ENCODE measurements at regions not wholly inside any gene's neighbourhood (a gene's known extent, or its start where the extent isn't known, plus 50 kb on each side); places are given as distances from the start of the nearest gene placed in this dataset.
A peak's percentile ranks its signal among the peaks of the same experiment; 100 is the strongest.

DNA sequence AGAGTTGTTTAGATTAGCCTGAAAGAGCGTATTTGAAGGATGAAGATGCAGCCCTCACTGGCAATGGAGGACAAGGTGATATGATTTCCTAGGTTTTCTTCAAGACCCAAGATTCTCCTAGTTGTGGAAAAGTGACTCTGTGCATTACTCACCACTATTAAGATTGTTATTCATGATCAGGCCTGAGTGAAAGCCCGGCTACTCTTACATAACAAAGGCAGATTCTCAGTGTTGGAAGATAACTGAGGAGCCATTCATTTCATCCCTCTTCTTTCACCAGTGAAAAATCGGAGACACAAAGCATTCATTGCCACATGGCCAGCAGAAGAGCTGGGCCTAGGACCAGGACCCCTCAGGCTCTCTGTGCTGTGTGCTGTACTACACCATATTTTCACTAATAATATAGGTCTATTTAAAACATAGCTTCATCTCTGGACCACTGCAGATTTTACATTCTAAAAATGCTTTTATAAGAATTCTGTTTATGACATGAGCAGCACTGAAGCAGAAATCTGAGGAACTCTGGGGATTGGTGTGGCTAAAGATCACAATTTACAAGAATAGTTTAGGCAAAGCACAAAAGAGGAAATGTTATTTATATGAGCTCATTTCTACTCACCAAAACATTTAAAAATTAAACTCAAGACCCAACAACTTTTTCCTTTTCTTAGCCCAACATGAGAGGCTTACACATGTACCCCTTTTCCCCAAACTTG is 181.9 kb upstream of the CCN2 start:
- TF ChIP-seq EZH2 (IDR thresholded peaks at IDR 0.05) (no peak), EZH2phosphoT487 (IDR thresholded peaks at IDR 0.05) (no peak)
- TF ChIP-seq, protein P1, sequence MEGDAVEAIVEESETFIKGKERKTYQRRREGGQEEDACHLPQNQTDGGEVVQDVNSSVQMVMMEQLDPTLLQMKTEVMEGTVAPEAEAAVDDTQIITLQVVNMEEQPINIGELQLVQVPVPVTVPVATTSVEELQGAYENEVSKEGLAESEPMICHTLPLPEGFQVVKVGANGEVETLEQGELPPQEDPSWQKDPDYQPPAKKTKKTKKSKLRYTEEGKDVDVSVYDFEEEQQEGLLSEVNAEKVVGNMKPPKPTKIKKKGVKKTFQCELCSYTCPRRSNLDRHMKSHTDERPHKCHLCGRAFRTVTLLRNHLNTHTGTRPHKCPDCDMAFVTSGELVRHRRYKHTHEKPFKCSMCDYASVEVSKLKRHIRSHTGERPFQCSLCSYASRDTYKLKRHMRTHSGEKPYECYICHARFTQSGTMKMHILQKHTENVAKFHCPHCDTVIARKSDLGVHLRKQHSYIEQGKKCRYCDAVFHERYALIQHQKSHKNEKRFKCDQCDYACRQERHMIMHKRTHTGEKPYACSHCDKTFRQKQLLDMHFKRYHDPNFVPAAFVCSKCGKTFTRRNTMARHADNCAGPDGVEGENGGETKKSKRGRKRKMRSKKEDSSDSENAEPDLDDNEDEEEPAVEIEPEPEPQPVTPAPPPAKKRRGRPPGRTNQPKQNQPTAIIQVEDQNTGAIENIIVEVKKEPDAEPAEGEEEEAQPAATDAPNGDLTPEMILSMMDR (IDR thresholded peaks at IDR 0.05), result no peak
- Histone ChIP-seq H3K79me2 (ENCODE audit: low read depth) (no peaks in the 10 kb centered on the region), H3K9ac (no peak overlapping the region), H3K4me3 (no peak overlapping the region), H4K20me1 (ENCODE audit: low read depth) (no peaks in the 10 kb centered on the region), H3F3A (ENCODE audit: low read depth) (no peaks in the 10 kb centered on the region), H2AFZ (replicated peaks) (no peak overlapping the region), H3K27me3 (no peaks in the 10 kb centered on the region), H3K4me2 (no peak overlapping the region), H3K36me3 (no peaks in the 10 kb centered on the region), H3K4me1 (peaks cover 11% of the 10 kb centered on the region), H3K9me3 (ENCODE audit: low read depth) (no peaks in the 10 kb centered on the region), H3K27ac (no peak overlapping the region)
- Mint-ChIP-seq H3K27ac (peak overlapping the region; percentile 65), H3K27me3 (ENCODE audit: insufficient read depth, low read depth) (peaks cover 7% of the 10 kb centered on the region), H3K36me3 (no peaks in the 10 kb centered on the region), H3K4me1 (peaks cover 38% of the 10 kb centered on the region), H3K4me3 (no peak overlapping the region), H3K9me3 (no peaks in the 10 kb centered on the region)
- DNase-seq (ENCODE audit: low spot score), result no peak

DNA sequence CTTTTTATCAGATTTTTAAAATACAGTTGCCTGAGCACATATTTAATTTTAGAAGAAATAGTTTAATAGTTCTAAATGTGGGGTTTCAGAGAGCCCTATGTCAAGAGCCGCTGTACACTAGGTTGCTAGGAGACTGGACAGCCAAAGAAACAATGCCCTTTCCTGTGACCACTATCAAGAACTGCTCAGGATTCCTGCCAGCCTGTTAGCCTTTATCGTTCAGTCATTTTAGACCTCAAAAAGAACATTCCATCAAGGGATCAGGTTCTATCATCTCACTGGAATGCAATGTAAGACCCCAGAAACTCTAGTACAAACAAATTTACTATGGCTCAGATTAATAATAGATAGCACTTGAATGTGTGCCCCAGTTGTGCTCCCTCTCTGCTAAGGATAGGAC is 181.2 kb upstream of the CCN2 start:
- TF ChIP-seq, protein P1 (IDR thresholded peaks at IDR 0.05), result no peak
- TF ChIP-seq EZH2phosphoT487 (IDR thresholded peaks at IDR 0.05) (no peak), EZH2 (IDR thresholded peaks at IDR 0.05) (no peak)
- H3K79me2 ChIP-seq (ENCODE audit: low read depth), result no peaks in the 10 kb centered on the region
- H3F3A ChIP-seq (ENCODE audit: low read depth), result no peaks in the 10 kb centered on the region
- no peaks in the 10 kb centered on the region for H3K9me3 Mint-ChIP-seq
- H3K4me3 Mint-ChIP-seq, result no peak overlapping the region
- no peaks in the 10 kb centered on the region for H3K27me3 ChIP-seq
- peaks cover 38% of the 10 kb centered on the region for H3K4me1 Mint-ChIP-seq
- H3K27me3 Mint-ChIP-seq (ENCODE audit: insufficient read depth, low read depth), result peaks cover 7% of the 10 kb centered on the region
- H3K9ac ChIP-seq, result no peak overlapping the region
- no peak overlapping the region for H3K4me2 ChIP-seq
- peak; percentile 11 for DNase-seq (ENCODE audit: low spot score)
- no peaks in the 10 kb centered on the region for H3K9me3 ChIP-seq (ENCODE audit: low read depth)
- peak overlapping the region; percentile 65 for H3K27ac Mint-ChIP-seq
- no peak overlapping the region for H3K4me3 ChIP-seq
- H2AFZ ChIP-seq (replicated peaks), result no peak overlapping the region
- H3K27ac ChIP-seq, result no peak overlapping the region
- H3K36me3 ChIP-seq, result no peaks in the 10 kb centered on the region
- H3K36me3 Mint-ChIP-seq, result no peaks in the 10 kb centered on the region
- no peaks in the 10 kb centered on the region for H4K20me1 ChIP-seq (ENCODE audit: low read depth)
- H3K4me1 ChIP-seq, result peaks cover 11% of the 10 kb centered on the region

DNA sequence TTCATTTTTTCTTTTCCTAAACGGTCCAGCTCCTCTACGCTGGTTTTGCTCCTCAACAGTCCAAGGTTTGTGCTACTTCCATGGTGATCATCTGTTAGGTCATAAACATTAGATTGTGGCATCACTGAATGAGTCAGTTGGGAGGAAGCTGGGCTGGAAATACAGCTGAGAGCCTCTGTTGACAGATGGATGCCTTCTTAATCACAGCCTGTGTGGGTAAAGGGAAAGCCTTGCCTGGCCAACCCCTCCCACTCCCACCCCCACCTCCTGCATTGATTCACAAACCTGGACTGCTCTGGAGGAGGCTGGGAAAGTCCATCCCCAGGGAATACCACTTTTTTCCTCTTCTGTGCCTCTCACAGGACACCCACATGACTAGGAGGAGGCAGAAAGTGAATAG is 180.6 kb upstream of the CCN2 start:
- Histone ChIP-seq H3K4me3 (no peak overlapping the region), H4K20me1 (ENCODE audit: low read depth) (no peaks in the 10 kb centered on the region), H3F3A (ENCODE audit: low read depth) (no peaks in the 10 kb centered on the region), H3K27ac (no peak overlapping the region), H3K9me3 (ENCODE audit: low read depth) (no peaks in the 10 kb centered on the region), H3K4me1 (peaks cover 11% of the 10 kb centered on the region), H2AFZ (replicated peaks) (no peak overlapping the region), H3K9ac (no peak overlapping the region), H3K36me3 (no peaks in the 10 kb centered on the region), H3K27me3 (no peaks in the 10 kb centered on the region), H3K79me2 (ENCODE audit: low read depth) (no peaks in the 10 kb centered on the region), H3K4me2 (no peak overlapping the region)
- H3K9me3 Mint-ChIP-seq, result no peaks in the 10 kb centered on the region
- H3K4me3 Mint-ChIP-seq, result no peak overlapping the region
- H3K27ac Mint-ChIP-seq, result peak overlapping the region; percentile 95
- no peak for TF ChIP-seq EZH2 (IDR thresholded peaks at IDR 0.05)
- TF ChIP-seq, protein P1 (IDR thresholded peaks at IDR 0.05), result no peak
- TF ChIP-seq EZH2phosphoT487 (IDR thresholded peaks at IDR 0.05), result no peak
- peaks cover 8% of the 10 kb centered on the region for H3K27me3 Mint-ChIP-seq (ENCODE audit: insufficient read depth, low read depth)
- no peaks in the 10 kb centered on the region for H3K36me3 Mint-ChIP-seq
- DNase-seq (ENCODE audit: low spot score), result peak; percentile 8
- peaks cover 38% of the 10 kb centered on the region for H3K4me1 Mint-ChIP-seq

All from neural progenitor cell (in vitro differentiated cells).